Coronary artery (tissue), 2 donors: ENCODE measurements at regions not wholly inside any gene's neighbourhood (a gene's known extent, or its start where the extent isn't known, plus 50 kb on each side); places are given as distances from the start of the nearest gene placed in this dataset.

ENCODE experiments used
- DNase-seq: peaks from one replicate; pipeline ENCODE4 v3.0.0-alpha.2; 2017; ENCODE audit warnings: low spot score
- H3K27ac ChIP-seq, 2 donors: fragments of 200-600 bp; sonication (generic); one replicate each; pipeline ENCODE4 v1.5.1; 2016 to 2019
- H3K4me3 ChIP-seq: fragments of 200-600 bp; sonication (generic); 2 replicates; pipeline ENCODE4 v1.5.1; 2016; ENCODE audit warnings: mild to moderate bottlenecking, moderate library complexity
- TF ChIP-seq, protein P1 (sequence below): fragments of 200-600 bp; sonication (generic); IDR thresholded peaks from one replicate; pipeline ENCODE4 v1.5.1; 2019; ENCODE audit warnings: antibody characterized with exemption

DNA sequence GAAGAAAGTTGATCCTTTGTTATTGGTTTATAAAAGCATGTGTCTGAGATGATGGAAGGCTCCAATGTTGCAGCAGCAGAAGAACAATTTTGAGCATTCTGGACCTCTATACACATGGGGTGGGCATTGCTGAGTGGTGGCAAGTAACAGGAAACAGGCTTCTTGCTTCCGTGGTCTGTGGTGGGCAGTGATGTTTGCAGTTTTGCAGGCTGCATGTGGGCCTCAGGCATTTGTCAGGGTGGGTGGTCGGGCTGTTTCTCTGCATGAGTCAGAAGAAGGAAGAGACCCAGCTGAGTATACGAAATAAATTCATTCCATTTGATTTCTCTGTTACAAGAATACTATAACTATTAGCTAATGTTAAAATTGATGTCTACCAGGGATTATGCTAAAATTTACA lies 239.5 kb upstream of the COL3A1 start:
- TF ChIP-seq, protein P1, sequence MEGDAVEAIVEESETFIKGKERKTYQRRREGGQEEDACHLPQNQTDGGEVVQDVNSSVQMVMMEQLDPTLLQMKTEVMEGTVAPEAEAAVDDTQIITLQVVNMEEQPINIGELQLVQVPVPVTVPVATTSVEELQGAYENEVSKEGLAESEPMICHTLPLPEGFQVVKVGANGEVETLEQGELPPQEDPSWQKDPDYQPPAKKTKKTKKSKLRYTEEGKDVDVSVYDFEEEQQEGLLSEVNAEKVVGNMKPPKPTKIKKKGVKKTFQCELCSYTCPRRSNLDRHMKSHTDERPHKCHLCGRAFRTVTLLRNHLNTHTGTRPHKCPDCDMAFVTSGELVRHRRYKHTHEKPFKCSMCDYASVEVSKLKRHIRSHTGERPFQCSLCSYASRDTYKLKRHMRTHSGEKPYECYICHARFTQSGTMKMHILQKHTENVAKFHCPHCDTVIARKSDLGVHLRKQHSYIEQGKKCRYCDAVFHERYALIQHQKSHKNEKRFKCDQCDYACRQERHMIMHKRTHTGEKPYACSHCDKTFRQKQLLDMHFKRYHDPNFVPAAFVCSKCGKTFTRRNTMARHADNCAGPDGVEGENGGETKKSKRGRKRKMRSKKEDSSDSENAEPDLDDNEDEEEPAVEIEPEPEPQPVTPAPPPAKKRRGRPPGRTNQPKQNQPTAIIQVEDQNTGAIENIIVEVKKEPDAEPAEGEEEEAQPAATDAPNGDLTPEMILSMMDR, result no peak
- no peak for DNase-seq
- Histone ChIP-seq H3K4me3 (no peak overlapping the region), H3K27ac (no peak overlapping the region)

DNA sequence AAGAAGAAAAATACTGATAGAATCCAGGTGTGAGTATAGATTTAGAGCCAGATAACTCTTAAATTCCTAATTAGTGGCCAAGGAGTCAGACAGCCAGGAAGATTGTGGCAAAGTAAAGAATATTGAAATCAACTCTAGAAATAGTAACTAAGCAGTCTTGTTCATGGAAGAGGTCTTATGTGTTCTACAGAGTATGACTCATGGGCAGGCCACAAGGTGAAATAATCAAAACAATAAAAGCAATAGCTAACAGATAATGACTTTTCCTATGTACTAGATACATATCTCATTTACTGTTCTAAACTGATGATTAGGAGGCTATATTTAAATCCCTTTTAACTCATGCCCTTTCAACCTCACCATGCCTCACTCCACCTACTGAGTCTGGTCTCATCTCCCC lies 227.4 kb upstream of the COL3A1 start:
- H3K27ac ChIP-seq, result no peak overlapping the region
- TF ChIP-seq, protein P1, result no peak
- no peak for DNase-seq
- no peak overlapping the region for H3K4me3 ChIP-seq

DNA sequence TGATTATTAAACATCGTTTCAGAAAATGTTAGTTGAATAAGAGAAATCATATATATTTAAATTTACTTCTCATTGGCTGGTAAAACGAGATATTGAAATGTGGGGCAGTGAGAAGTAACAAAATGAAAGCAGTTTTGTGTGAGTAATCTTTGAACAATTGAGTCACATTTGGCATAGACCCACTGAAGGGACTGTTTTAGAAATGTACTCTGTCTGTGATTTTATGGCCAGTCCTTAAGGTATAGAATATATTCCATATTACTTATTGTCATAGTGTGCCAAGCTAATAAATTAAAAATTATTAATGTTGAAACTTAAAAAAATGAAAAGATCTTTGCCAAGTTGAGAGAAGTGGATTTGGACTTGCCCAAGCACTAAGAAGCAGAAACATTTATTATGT lies 222.4 kb upstream of the COL3A1 start:
- TF ChIP-seq, protein P1, result no peak
- Histone ChIP-seq H3K4me3 (no peak overlapping the region), H3K27ac (no peak overlapping the region)
- DNase-seq, result no peak

DNA sequence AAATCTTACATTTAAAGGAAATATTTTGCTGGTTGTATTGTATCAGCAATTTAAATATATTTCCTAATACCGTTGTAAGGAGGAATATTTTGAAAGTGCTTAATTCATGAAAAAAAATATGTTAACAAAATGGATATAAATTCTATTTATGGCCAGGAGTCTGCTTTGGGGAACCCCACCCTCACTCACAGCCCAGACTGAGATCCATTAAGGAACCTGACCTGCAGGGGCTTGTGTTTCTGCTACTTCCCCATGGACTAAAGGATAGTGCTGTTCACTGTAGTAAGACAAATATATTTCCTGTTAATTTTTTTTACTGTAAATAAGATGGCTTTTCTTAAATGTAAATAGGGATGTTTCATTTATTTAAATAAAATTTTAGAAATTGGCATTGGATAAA lies 221.9 kb upstream of the COL3A1 start:
- Histone ChIP-seq H3K27ac (no peak overlapping the region), H3K4me3 (no peak overlapping the region)
- TF ChIP-seq, protein P1, result no peak

DNA sequence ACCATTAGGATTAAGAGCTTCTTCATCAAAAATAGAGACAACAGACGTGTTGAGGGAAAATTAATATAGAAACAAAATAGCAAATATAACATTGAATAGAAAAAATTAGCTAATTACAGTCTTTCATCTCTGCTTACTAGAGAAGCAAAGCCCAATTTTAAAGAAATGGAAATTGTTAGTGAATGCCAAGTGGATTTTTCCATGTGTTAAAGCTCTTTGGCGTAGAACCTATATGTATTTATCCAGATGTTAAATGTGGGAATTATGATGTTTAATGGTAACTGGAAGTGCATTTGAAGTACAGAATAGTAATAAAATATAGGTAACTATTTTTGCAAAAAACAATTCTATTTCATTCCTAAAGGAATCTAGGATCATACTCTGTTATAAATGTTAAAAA lies 212.0 kb upstream of the COL3A1 start:
- TF ChIP-seq, protein P1, result no peak
- DNase-seq, result no peak
- Histone ChIP-seq H3K4me3 (no peak overlapping the region), H3K27ac (no peak overlapping the region)

More for the DNA sequence above, 221.9 kb upstream of the COL3A1 start:
- DNase-seq, result no peak

DNA sequence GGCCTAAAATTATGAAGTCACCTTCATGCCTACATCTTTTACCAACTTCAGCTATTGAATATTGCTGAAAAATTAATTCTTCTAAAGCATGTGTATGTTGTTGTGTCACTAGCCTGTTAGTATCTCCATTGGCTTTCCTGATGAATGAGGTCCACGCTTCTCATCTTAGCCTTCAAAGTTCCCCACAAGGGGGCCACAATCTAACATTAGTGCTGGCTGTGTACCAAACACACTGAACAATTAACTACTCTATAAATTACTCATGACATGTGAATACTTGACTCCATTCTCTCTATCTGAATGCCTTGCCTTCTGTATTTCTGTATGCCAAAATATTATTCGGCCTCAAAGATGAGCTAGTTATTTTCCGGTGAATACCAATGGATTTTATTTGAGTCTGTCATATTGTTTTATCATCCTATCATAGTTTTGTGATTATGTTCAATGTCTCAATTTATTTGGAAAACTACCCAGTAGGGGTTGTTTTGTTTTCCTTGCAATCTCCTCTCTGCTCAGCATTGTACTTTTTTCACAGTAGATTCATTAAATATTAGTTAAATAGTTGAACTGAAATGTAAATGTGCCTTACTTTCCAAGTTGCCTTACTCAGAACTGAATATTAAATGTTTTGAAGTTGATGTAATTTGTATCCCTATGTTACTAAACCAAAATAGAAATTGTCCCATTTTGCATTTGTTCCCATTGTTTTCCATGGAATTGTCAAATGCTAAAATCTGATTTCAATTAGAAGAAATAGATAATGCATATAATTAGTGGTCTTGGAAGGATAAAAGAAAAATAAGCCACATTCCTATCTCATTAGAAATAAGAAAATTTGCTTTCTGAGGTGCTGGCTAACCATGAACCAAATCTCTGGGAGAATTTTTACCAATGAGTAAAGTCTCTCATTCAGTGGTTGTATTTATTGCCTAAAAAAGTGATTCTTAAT lies 208.4 kb upstream of the COL3A1 start:
- DNase-seq, result no peak
- Histone ChIP-seq H3K4me3 (no peak overlapping the region), H3K27ac (no peak overlapping the region)
- TF ChIP-seq, protein P1, result no peak

- DNase-seq, result no peak
- TF ChIP-seq, protein P1, result no peak
- Histone ChIP-seq H3K27ac (no peak overlapping the region), H3K4me3 (no peak overlapping the region)
Observed at GRCh38 chr2:188766471-188766856, 207.7 kb upstream of the COL3A1 start.
